Mesendoderm (in vitro differentiated cells): ENCODE measurements at regions not wholly inside any gene's neighbourhood (a gene's known extent, or its start where the extent isn't known, plus 50 kb on each side); places are given as distances from the start of the nearest gene placed in this dataset.

Experiments used
- DNase-seq: peaks from one replicate; pipeline ENCODE4 v3.0.0; 2013
- H2AK5ac ChIP-seq: 2 replicates; pipeline ENCODE4 v1.6.1; 2013; ENCODE audit warnings: low read length, inconsistent platforms
- H2BK120ac ChIP-seq: 2 replicates; pipeline ENCODE4 v1.6.1; 2013; ENCODE audit warnings: low read depth, mild to moderate bottlenecking, low read length, moderate library complexity, mixed read lengths
- H2BK15ac ChIP-seq: replicated peaks from 2 replicates; pipeline ENCODE4 v1.6.1; 2013; ENCODE audit warnings: low read depth, mild to moderate bottlenecking, moderate library complexity
- H2BK5ac ChIP-seq: 2 replicates; pipeline ENCODE4 v1.6.1; 2013; ENCODE audit warnings: low read length, inconsistent platforms
- H3K18ac ChIP-seq: 2 replicates; pipeline ENCODE4 v1.6.1; 2013; ENCODE audit warnings: mild to moderate bottlenecking, low read length, mixed read lengths
- H3K23ac ChIP-seq: one replicate; pipeline ENCODE4 v1.6.1; 2013; ENCODE audit warnings: low read length
- H3K27ac ChIP-seq: 2 replicates; pipeline ENCODE4 v1.5.1; 2013; ENCODE audit warnings: low read depth, mild to moderate bottlenecking, inconsistent platforms, low read length, moderate library complexity
- H3K27me3 ChIP-seq: 2 replicates; pipeline ENCODE4 v1.6.1; 2013; ENCODE audit warnings: low read length, control low read depth, mild to moderate bottlenecking, inconsistent platforms; ENCODE audit not compliant: insufficient read depth, poor library complexity
- H3K36me3 ChIP-seq: 2 replicates; pipeline ENCODE4 v1.6.1; 2013; ENCODE audit warnings: low read length, inconsistent platforms; ENCODE audit not compliant: control insufficient read depth, insufficient read depth
- H3K4ac ChIP-seq: one replicate; pipeline ENCODE4 v1.6.1; 2013; ENCODE audit warnings: low read depth, mild to moderate bottlenecking, low read length, moderate library complexity
- H3K4me1 ChIP-seq: 2 replicates; pipeline ENCODE4 v1.6.1; 2013; ENCODE audit warnings: low read depth, low read length, inconsistent platforms; ENCODE audit not compliant: control insufficient read depth
- H3K4me2 ChIP-seq: 2 replicates; pipeline ENCODE4 v1.6.1; 2013; ENCODE audit warnings: low read length
- H3K4me3 ChIP-seq: 2 replicates; pipeline ENCODE4 v1.5.1; 2013; ENCODE audit warnings: mild to moderate bottlenecking, low read length
- H3K56ac ChIP-seq: one replicate; pipeline ENCODE4 v1.6.1; 2013; ENCODE audit warnings: low read length
- H3K79me1 ChIP-seq: 2 replicates; pipeline ENCODE4 v1.6.1; 2013; ENCODE audit warnings: low read length, inconsistent platforms
- H3K79me2 ChIP-seq: 2 replicates; pipeline ENCODE4 v1.6.1; 2013; ENCODE audit warnings: mild to moderate bottlenecking, low read length; ENCODE audit not compliant: control insufficient read depth, insufficient read depth
- H3K9ac ChIP-seq: 2 replicates; pipeline ENCODE4 v1.6.1; 2013; ENCODE audit warnings: low read length, inconsistent platforms
- H4K5ac ChIP-seq: one replicate; pipeline ENCODE4 v1.6.1; 2013; ENCODE audit warnings: low read length
- H4K8ac ChIP-seq: one replicate; pipeline ENCODE4 v1.6.1; 2013; ENCODE audit warnings: low read depth, mild to moderate bottlenecking, control low read depth, low read length, moderate library complexity
- WGBS: extraction: QIAGEN DNeasy Blood & Tissue Kit; methylation state at CpG from one replicate; pipeline ENCODE4 v1.1.7; 2013; ENCODE audit warnings: low lambda C conversion rate, missing lambda C conversion rate; ENCODE audit not compliant: insufficient coverage; ENCODE audit errors: extremely low coverage; 5-methylcytosine and 5-hydroxymethylcytosine counted together

DNA sequence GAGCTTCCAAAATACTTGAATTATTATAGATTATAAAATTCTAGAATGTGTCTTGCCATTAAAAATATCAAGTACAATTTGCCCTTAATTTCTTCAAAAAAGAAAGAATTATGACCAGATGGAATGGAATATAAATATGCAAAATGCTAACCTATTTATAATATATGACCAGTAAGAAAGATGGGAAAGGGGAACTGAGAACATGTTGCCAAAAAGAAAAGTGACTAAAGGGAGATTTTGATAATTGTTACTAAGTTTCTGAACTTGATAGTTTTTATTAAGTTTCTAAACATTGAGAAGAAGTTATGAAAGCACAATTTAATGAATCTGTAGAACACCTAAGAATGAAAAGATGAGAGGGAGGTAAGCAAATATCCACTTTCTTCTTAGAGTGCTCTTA, 188.4 kb upstream of the NR4A3 start:
- no peak for DNase-seq
- Histone ChIP-seq H3K18ac (no peak overlapping the region), H3K9ac (no peak overlapping the region), H2BK5ac (no peak overlapping the region), H3K36me3 (no peaks in the 10 kb centered on the region), H2BK15ac (no peak overlapping the region), H3K56ac (no peak overlapping the region), H3K4me1 (no peaks in the 10 kb centered on the region), H2AK5ac (no peak overlapping the region), H3K4ac (no peak overlapping the region), H3K23ac (no peak overlapping the region), H3K79me1 (no peaks in the 10 kb centered on the region), H3K27ac (no peak overlapping the region), H4K5ac (no peak overlapping the region), H4K8ac (no peak overlapping the region), H2BK120ac (no peak overlapping the region), H3K4me2 (no peak overlapping the region), H3K4me3 (no peak overlapping the region), H3K79me2 (no peaks in the 10 kb centered on the region), H3K27me3 (no peaks in the 10 kb centered on the region)

DNA sequence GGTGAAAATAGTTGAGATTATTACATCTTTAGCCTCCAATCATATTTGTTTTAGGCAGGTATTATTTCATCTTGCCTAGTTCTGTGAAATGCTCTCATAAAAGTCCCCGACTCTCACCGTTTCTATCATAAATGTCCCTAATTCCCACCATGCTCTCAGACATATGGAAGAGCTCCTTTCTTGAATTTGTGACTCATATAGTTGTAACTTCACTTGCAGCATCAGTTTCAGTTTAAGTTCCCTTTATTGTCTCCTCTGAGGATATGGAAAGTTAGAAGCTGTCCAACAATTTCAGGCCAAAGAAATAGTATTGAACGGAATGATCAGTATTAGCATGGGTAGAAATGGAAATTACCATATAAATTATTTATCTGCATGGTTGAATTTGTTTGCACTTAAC, 187.5 kb upstream of the NR4A3 start:
- no peak overlapping the region for H3K4me2 ChIP-seq
- no peak overlapping the region for H3K4ac ChIP-seq
- no peaks in the 10 kb centered on the region for H3K4me1 ChIP-seq
- DNase-seq, result no peak
- no peak overlapping the region for H2BK15ac ChIP-seq
- H2AK5ac ChIP-seq, result no peak overlapping the region
- no peak overlapping the region for H4K5ac ChIP-seq
- H3K27ac ChIP-seq, result no peak overlapping the region
- no peak overlapping the region for H2BK5ac ChIP-seq
- H3K27me3 ChIP-seq, result no peaks in the 10 kb centered on the region
- H3K18ac ChIP-seq, result no peak overlapping the region
- no peak overlapping the region for H3K56ac ChIP-seq
- H3K23ac ChIP-seq, result no peak overlapping the region
- no peak overlapping the region for H3K9ac ChIP-seq
- WGBS, result no CpG with 5 or more reads among the region's 3 CpGs
- H2BK120ac ChIP-seq, result no peak overlapping the region
- no peaks in the 10 kb centered on the region for H3K79me1 ChIP-seq
- H3K4me3 ChIP-seq, result no peak overlapping the region
- H4K8ac ChIP-seq, result no peak overlapping the region
- no peaks in the 10 kb centered on the region for H3K36me3 ChIP-seq
- H3K79me2 ChIP-seq, result no peaks in the 10 kb centered on the region

DNA sequence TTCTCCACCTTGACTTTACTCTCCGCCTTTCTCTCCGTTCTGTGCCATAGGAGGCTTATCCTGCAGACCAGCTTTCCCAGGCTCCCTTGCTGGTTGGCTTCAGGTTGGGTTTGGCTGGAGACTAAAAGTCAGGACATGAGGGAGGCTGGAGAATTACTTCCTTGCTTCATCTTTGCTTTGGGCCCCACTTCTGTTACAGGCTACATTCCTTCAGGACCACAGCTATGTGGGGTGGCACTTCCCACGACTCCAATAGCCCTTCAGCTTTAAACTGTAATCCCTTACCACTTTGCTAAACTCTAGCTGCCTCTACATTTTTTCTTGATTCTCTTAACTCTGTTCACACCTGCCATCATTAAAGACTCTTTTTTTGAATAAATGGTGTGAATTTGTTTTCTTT, 186.7 kb upstream of the NR4A3 start:
- no peak overlapping the region for H2BK5ac ChIP-seq
- no peak overlapping the region for H3K9ac ChIP-seq
- no peaks in the 10 kb centered on the region for H3K79me1 ChIP-seq
- no peaks in the 10 kb centered on the region for H3K4me1 ChIP-seq
- H3K4ac ChIP-seq, result no peak overlapping the region
- no peak overlapping the region for H4K5ac ChIP-seq
- H3K4me2 ChIP-seq, result no peak overlapping the region
- no peak overlapping the region for H3K4me3 ChIP-seq
- no peak overlapping the region for H3K27ac ChIP-seq
- H3K56ac ChIP-seq, result no peak overlapping the region
- no peak overlapping the region for H2BK15ac ChIP-seq
- no peaks in the 10 kb centered on the region for H3K27me3 ChIP-seq
- H3K79me2 ChIP-seq, result no peaks in the 10 kb centered on the region
- no peak for DNase-seq
- H2BK120ac ChIP-seq, result no peak overlapping the region
- no peak overlapping the region for H3K23ac ChIP-seq
- H3K18ac ChIP-seq, result no peak overlapping the region
- no peaks in the 10 kb centered on the region for H3K36me3 ChIP-seq
- no peak overlapping the region for H2AK5ac ChIP-seq
- H4K8ac ChIP-seq, result no peak overlapping the region
- WGBS, result no CpG with 5 or more reads among the region's 3 CpGs

DNA sequence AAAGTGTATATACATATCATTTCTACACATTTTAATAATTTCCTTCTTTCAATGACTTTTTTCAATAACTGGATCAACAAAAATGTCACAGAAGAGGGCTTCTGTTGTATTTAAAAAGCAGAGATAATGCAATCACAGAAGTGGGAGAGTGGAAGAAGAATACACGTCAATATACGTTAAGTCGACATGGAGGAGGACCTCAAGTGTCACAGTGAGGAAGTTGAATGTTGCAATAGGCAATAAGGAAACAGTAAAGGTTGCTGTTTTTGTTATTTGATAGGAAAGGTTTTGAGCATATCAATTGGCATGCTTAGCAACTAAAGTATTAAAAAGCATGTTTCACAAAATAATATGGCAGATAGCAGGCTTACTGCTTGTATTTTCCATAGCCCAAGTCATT, 184.0 kb upstream of the NR4A3 start:
- Histone ChIP-seq H3K56ac (no peak overlapping the region), H3K4me2 (no peak overlapping the region), H3K18ac (no peak overlapping the region), H3K9ac (no peak overlapping the region), H4K5ac (no peak overlapping the region), H3K4ac (no peak overlapping the region), H4K8ac (no peak overlapping the region), H3K27ac (no peak overlapping the region), H3K23ac (no peak overlapping the region), H2BK15ac (no peak overlapping the region), H3K79me1 (no peaks in the 10 kb centered on the region), H3K79me2 (no peaks in the 10 kb centered on the region), H2BK5ac (no peak overlapping the region), H2BK120ac (no peak overlapping the region), H3K27me3 (no peaks in the 10 kb centered on the region), H3K4me3 (no peak overlapping the region), H2AK5ac (no peak overlapping the region), H3K4me1 (no peaks in the 10 kb centered on the region), H3K36me3 (no peaks in the 10 kb centered on the region)
- no peak for DNase-seq
- WGBS, result no CpG with 5 or more reads among the region's 3 CpGs

DNA sequence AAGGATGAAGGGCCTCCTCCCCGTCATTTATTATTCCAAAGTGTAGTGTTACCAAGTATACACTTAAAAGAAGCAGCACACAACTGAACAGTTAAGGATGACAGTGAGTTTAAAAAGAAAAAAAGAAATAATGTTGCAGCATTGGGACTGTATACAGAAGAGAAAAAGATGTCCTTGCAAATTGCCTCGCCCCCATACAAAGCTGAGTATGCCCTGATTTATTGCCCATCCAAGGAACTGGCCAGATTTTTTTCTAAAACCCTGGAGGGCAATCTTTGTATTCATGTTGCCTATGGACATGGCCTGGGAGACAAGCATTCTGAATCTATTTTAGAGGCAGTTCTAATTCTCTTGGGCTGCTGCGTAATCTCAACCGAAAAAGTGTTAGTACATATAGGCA, 182.7 kb upstream of the NR4A3 start:
- Histone ChIP-seq H3K18ac (no peak overlapping the region), H3K9ac (no peak overlapping the region), H2AK5ac (no peak overlapping the region), H3K4me3 (no peak overlapping the region), H2BK15ac (no peak overlapping the region), H3K4ac (no peak overlapping the region), H3K4me2 (no peak overlapping the region), H2BK5ac (no peak overlapping the region), H3K56ac (no peak overlapping the region), H4K5ac (no peak overlapping the region), H3K79me1 (no peaks in the 10 kb centered on the region), H3K23ac (no peak overlapping the region), H2BK120ac (no peak overlapping the region), H3K27me3 (no peaks in the 10 kb centered on the region), H4K8ac (no peak overlapping the region), H3K27ac (no peak overlapping the region), H3K36me3 (no peaks in the 10 kb centered on the region), H3K4me1 (no peaks in the 10 kb centered on the region), H3K79me2 (no peaks in the 10 kb centered on the region)
- WGBS, result no CpG with 5 or more reads among the region's 4 CpGs
- DNase-seq, result no peak

DNA sequence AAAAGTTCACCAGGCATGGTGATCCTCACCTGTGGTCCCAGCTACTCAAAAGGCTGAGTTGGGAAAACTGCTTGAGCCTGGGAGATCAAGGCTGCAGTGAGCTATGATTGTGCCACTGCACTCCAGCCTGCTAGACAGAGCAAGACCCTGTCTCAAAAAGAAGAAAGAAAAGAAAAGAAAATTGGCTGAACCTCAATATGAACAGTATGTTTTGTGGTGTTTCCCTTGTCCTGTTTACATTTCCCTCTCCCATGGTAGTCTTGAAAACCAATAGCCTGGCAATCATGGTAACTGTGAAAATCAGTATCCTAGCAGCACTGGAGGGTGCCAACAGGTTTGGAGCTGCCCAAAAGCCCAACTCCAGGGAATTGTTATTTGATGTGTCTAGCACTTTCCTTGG, 174.1 kb upstream of the NR4A3 start:
- H2BK15ac ChIP-seq, result no peak overlapping the region
- H3K79me1 ChIP-seq, result no peaks in the 10 kb centered on the region
- H2BK120ac ChIP-seq, result no peak overlapping the region
- no peak overlapping the region for H3K4me2 ChIP-seq
- H3K23ac ChIP-seq, result no peak overlapping the region
- no peak overlapping the region for H3K18ac ChIP-seq
- no peaks in the 10 kb centered on the region for H3K79me2 ChIP-seq
- no peak overlapping the region for H2AK5ac ChIP-seq
- no peak overlapping the region for H2BK5ac ChIP-seq
- no peak overlapping the region for H3K27ac ChIP-seq
- H3K4me1 ChIP-seq, result no peaks in the 10 kb centered on the region
- H3K36me3 ChIP-seq, result no peaks in the 10 kb centered on the region
- no peak overlapping the region for H3K56ac ChIP-seq
- no peaks in the 10 kb centered on the region for H3K27me3 ChIP-seq
- no peak overlapping the region for H4K5ac ChIP-seq
- H3K9ac ChIP-seq, result no peak overlapping the region
- H3K4me3 ChIP-seq, result no peak overlapping the region
- H3K4ac ChIP-seq, result no peak overlapping the region
- no peak overlapping the region for H4K8ac ChIP-seq
- no peak for DNase-seq
